Activated naive CD8-positive, alpha-beta T cell treated with anti-CD3 and anti-CD28 coated beads, Interleukin-2, amount 50 U/mL, for 24 hours (primary cell): ENCODE measurements at regions not wholly inside any gene's neighbourhood (a gene's known extent, or its start where the extent isn't known, plus 50 kb on each side); places are given as distances from the start of the nearest gene placed in this dataset.
A peak's percentile ranks its signal among the peaks of the same experiment; 100 is the strongest.
"Not testable (repeated sequence)": the region's sequence is repeated elsewhere in the genome, so short reads cannot be mapped to it uniquely, and the experiment has no call there.

Source experiments
- ATAC-seq: fragments of 150-1000 bp; cut with Tn5 transposase; one replicate; pipeline ENCODE4 v1.10.0; 2021
- DNase-seq: peaks from one replicate; pipeline ENCODE4 v3.0.0; 2021
- H3K27ac Mint-ChIP-seq: one replicate; pipeline ENCODE4 v1.8.0; 2021; ENCODE audit warnings: mild to moderate bottlenecking, mixed read lengths
- H3K27me3 Mint-ChIP-seq: one replicate; pipeline ENCODE4 v1.8.0; 2021; ENCODE audit warnings: mixed read lengths
- H3K36me3 Mint-ChIP-seq: one replicate; pipeline ENCODE4 v1.8.0; 2021; ENCODE audit warnings: low read depth, mixed read lengths
- H3K4me1 Mint-ChIP-seq: one replicate; pipeline ENCODE4 v1.8.0; 2021; ENCODE audit warnings: mixed read lengths
- H3K4me3 Mint-ChIP-seq: one replicate; pipeline ENCODE4 v1.8.0; 2021; ENCODE audit warnings: mild to moderate bottlenecking, moderate library complexity, mixed read lengths
- H3K9me3 Mint-ChIP-seq: one replicate; pipeline ENCODE4 v1.8.0; 2021; ENCODE audit warnings: mixed read lengths

DNA sequence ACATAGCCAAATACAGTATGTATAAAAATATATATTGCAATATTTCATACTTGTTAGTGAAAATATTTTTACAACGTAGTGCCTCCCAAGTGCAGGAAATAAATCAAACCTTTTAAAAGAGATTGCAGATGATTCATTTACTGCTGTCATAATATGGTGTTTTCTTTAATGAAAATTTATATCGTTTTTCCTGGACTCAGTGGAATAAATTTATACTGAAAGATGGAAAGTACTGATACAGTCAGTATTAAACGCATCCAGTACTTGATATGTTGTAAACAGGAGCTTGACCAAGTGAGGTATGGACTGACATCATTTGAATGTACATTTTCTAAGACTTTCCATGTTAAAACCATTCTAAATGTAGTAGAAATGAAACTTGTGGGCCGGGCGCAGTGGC is 143.4 kb upstream of the ZNF608 start:
- Mint-ChIP-seq H3K9me3 (peaks cover 8% of the 10 kb centered on the region), H3K27ac (no peak overlapping the region), H3K4me3 (no peak overlapping the region), H3K36me3 (no peaks in the 10 kb centered on the region), H3K4me1 (no peaks in the 10 kb centered on the region), H3K27me3 (no peaks in the 10 kb centered on the region)
- ATAC-seq (no peak), DNase-seq (no peak)

DNA sequence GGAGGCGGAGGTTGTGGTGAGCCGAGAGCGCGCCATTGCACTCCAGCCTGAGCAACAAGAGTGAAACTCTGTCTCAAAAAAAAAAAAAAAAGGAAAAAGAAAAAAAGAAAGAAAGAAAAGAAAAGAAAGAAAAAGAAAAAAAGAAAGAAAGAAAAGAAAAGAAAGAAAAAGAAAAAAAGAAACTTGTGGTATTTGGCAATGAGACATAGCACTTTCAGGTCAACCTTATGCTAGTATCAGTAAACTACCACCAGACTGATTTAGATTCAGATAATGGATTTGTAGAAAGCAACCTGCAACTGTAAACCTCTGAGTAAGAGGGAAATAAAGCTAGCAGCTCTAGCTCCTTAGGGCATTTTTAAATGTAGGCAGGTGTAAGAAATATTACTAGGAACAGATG is 144.0 kb upstream of the ZNF608 start:
- H3K27ac Mint-ChIP-seq, H3K36me3 Mint-ChIP-seq, H3K4me3 Mint-ChIP-seq, ATAC-seq, H3K9me3 Mint-ChIP-seq, DNase-seq, H3K27me3 Mint-ChIP-seq, H3K4me1 Mint-ChIP-seq: not testable (repeated sequence)

DNA sequence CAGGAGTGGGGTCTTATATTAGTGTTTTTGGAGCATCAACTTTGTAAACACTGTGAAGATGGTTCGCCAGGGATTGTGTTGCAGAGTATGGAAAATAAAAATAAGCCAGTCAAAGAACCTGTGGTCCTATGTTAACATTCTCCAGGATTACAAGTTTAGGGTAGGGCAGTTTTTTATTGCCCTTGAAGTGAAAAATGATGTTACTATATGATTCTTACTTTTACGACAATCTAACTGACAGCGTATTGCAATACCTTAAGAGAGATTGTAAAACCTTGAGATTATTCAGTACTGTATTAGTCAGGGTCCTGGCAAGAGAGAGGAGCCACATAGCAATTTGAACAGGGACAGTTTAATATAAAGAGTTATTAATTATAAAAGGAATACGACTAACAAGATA is 144.7 kb upstream of the ZNF608 start:
- Mint-ChIP-seq H3K36me3 (no peaks in the 10 kb centered on the region), H3K27me3 (no peaks in the 10 kb centered on the region), H3K4me3 (no peak overlapping the region), H3K9me3 (peaks cover 9% of the 10 kb centered on the region), H3K4me1 (no peaks in the 10 kb centered on the region), H3K27ac (no peak overlapping the region)
- ATAC-seq (no peak), DNase-seq (no peak)

DNA sequence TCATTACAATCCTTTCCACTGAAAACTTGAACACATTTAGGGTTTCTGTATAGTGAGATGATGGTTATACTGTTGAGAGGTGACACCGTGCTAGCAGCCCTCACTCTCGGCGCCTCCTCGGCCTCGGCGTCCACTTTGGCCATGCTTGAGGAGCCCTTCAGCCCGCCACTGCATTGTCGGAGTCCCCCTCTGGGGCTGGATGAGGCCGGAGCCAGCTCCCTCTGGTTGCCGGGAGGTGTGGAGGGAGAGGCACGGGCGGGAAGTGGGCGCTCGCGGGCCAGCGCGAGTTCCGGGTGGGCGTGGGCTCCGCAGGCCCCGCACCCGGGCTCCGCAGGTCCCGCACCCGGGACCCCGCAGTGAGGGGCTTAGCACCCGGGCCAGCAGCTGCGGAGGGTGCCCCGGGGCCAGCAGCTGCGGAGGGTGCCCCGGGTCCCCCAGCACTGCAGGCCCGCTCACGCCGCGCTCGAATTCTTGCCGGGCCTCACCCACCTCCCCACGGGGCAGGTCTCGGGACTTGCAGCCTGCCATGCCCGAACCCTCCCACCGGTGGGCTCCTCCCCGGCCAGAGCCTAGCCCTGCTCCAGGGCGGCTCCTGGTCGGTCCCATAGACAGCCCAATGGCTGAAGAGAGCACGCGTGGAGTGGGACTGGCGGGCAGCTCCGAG is 145.9 kb upstream of the ZNF608 start:
- ATAC-seq = no peak

DNA sequence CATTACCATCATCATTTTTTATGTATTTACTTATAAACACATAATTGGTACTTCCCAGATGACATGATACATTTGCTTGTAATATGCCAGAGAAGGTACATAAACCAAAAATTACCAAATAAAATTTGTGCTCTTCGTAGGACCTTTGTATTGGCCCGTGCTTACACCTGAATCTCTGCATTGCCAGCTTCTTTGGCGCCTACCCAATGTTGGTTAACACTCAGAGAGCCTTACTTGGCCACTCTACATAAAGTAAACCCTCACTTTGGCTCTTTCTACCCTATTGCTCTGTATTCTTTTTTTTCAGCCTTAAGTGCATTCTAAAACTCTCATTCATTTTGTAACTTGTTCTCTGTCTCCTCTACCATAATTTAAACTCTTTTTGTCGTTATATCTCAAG is 148.1 kb upstream of the ZNF608 start:
- no peaks in the 10 kb centered on the region for H3K4me1 Mint-ChIP-seq
- no peak overlapping the region for H3K4me3 Mint-ChIP-seq
- H3K27ac Mint-ChIP-seq = no peak overlapping the region
- DNase-seq = no peak
- peaks cover 4% of the 10 kb centered on the region for H3K9me3 Mint-ChIP-seq
- no peaks in the 10 kb centered on the region for H3K27me3 Mint-ChIP-seq
- no peak for ATAC-seq
- no peaks in the 10 kb centered on the region for H3K36me3 Mint-ChIP-seq

More for the DNA sequence above, 145.9 kb upstream of the ZNF608 start:
- Mint-ChIP-seq H3K4me3 (no peak overlapping the region), H3K36me3 (no peaks in the 10 kb centered on the region), H3K27me3 (no peaks in the 10 kb centered on the region), H3K9me3 (peaks cover 5% of the 10 kb centered on the region), H3K27ac (no peak overlapping the region), H3K4me1 (no peaks in the 10 kb centered on the region)
- DNase-seq = no peak

DNA sequence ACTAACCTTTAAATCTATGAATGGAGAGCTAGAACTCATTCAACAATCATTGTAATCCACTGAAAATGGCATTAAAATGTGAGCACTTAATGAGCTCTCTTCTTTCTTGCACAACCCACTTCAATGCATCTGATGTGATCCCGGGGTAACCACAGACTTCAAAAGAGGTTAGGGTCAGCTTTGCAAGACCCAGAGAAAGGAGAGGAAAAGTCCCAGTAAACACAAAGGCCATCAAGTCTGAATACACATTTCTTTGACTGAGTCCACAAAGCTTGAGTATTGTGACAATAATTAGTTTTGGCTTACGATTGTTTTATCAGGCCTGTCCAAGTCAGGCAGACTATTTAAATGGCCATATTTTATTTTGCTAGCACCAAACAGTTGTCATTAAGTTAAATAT is 148.8 kb upstream of the ZNF608 start:
- DNase-seq = no peak
- Mint-ChIP-seq H3K36me3 (no peaks in the 10 kb centered on the region), H3K4me3 (no peak overlapping the region), H3K4me1 (no peaks in the 10 kb centered on the region), H3K27me3 (no peaks in the 10 kb centered on the region), H3K9me3 (peaks cover 4% of the 10 kb centered on the region), H3K27ac (no peak overlapping the region)
- no peak for ATAC-seq

DNA sequence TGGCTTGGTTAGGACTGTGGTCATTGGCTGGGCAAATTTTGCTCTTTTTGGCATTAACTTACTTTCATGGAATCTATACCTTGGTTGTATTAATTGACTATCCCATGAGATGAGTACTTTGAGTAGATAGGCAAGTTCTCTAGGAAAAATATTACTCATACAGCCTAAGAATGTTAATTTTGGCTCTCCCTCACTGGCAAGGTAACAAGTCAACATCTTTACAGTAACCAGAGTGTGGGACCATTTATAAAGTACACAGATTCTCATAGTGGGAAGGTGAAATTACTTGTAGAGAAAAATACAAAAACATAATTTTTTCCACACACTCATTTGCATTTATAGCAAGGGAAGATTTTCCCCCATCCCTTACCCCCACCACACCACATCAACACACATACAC is 154.6 kb upstream of the ZNF608 start:
- ATAC-seq (no peak), DNase-seq (no peak)
- H3K4me3 Mint-ChIP-seq = no peak overlapping the region
- H3K4me1 Mint-ChIP-seq = peaks cover 24% of the 10 kb centered on the region
- H3K27me3 Mint-ChIP-seq = no peaks in the 10 kb centered on the region
- no peaks in the 10 kb centered on the region for H3K36me3 Mint-ChIP-seq
- no peaks in the 10 kb centered on the region for H3K9me3 Mint-ChIP-seq
- no peak overlapping the region for H3K27ac Mint-ChIP-seq

DNA sequence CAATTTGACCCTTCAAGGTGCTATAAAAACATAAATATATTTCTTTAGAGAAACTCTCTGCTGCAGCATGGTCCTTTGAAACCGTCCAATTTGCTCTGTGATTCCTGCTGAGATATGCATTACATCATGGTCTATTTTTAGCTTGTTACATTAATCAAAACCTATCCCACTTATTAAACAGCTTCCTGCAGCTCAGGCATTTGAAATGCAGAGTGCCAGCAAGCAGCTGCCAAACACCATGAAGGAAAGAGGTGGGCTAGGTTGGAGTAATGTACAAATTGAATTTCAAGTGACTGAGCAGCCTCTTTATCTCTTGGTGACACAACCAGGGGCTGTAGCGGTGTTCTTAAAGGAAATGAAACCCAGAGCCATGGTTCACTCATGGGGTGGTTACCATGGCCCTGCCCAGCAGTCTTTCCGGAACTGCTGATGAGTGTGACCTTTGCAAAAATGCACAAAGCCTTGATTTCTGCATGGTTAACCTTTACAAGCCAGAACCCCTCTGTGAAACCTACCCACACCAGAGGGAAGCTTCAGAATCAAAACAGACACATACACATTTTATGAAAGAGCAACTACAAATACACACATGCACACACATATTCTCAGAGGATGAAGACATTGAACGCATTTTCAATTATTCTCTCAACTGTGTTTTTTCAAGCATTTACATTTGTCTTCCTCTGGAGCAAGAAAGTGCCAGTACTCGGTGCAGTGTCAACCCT is 155.8 kb upstream of the ZNF608 start:
- Mint-ChIP-seq H3K27me3 (peaks cover 2% of the 10 kb centered on the region), H3K36me3 (no peaks in the 10 kb centered on the region), H3K27ac (peak overlapping the region; percentile 74), H3K4me1 (peaks cover 25% of the 10 kb centered on the region), H3K9me3 (no peaks in the 10 kb centered on the region), H3K4me3 (no peak overlapping the region)
- DNase-seq = peak; percentile 31
- peak; percentile 93 for ATAC-seq

DNA sequence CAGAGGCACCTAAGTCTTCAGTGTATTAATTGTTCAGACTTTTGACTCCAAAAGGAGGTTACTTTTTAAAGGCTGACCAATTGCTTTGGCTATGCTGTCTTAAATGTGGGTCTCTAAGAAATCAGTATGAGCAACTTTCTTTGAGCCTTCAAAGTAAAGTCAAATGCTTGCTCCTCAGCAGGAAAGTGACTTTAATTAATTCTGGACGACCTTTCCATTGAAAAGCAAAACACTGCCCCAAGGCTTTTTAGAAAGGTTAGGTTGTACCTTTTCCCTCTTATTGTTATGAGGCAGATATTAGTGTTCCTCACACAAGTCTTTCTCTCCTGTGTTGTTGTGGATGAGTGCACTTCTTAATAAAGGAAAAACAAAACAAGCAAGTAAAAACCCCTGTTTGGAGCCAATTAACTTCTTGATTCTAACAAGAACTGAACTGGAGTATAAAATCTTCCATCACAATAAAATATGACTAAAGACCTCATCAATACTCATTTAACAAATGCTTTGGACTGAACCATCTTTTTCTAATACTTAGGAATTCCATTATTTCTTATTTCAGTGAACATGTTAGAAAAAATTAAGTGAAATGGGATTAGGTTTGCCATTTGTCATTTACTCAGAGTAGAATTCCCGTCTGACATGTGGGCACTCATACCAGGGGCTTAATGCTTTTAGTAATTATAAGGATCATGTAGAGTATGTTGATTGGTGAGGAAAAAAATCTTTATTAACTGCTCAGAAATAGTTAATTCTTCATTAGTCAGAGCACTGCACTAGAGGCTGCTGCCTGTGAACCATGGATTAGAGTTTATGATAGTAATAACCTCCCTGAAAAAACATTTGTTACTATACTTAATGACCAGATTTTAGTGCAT is 159.1 kb upstream of the ZNF608 start:
- Mint-ChIP-seq H3K9me3 (no peaks in the 10 kb centered on the region), H3K27ac (no peak overlapping the region), H3K36me3 (no peaks in the 10 kb centered on the region), H3K4me1 (peaks cover 25% of the 10 kb centered on the region), H3K4me3 (no peak overlapping the region), H3K27me3 (peaks cover 2% of the 10 kb centered on the region)
- no peak for DNase-seq
- ATAC-seq = no peak

DNA sequence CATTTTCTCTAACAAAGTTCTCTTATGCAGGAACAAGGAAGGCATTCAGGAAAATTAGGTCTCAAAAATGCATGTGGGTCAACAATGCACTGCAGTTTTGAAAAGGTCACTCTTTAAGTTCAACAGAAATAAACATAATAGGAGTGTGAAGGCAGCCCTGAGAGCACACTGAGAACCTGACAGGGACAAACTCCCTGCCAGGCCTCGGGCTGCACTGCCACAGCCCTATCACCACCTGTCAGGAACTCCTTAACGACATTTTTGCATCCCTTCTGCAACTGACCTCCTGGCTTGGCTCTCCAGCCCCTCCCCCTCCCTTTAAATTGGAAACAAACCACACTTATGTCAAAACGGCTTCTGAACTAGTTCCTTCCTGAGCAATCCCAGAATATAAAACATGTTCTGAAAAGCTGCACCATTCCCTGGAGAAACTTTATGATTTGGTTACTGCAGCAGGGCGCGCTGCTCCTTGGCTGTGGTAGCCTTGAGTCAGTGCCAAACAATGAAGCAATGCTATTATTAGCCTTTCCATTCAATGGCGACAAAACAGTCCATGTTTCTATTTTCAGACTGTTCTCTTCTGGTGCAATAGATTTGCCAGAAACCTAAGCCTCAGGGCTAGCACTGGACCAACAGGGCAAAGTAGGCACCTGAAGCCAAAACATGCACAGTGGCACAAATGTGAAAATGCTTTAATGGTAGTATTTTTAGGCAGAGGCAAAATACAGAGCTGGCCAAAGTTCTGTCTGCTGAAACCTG is 160.1 kb upstream of the ZNF608 start:
- peaks cover 2% of the 10 kb centered on the region for H3K27me3 Mint-ChIP-seq
- no peak for DNase-seq
- no peak for ATAC-seq
- H3K4me1 Mint-ChIP-seq = peaks cover 23% of the 10 kb centered on the region
- no peaks in the 10 kb centered on the region for H3K9me3 Mint-ChIP-seq
- no peaks in the 10 kb centered on the region for H3K36me3 Mint-ChIP-seq
- no peak overlapping the region for H3K27ac Mint-ChIP-seq
- no peak overlapping the region for H3K4me3 Mint-ChIP-seq

DNA sequence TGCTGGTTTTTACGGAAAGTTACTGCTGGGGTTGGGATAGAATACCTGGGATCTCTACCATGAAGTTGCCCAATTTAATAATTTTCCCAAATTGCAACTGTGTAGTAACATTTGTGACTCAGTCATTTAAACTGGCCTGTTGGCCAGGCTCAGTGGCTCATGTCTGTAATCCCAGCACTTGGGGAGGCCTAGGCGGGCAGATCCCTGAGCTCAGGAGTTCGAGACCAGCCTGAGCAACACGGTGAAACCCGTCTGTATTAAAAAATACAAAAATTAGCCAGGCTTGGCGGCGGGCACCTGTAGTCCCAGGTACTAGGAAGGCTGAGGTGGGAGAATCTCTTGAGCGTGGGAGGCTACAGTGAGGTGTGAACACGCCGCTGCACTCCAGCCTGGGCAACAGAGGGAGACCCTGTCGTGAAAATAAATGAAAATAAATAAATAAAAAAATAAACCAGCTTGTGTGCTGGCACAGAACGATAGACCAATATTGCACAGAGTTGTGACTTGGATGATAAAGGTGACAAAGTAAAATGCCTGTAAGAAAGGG is 160.7 kb upstream of the ZNF608 start:
- Mint-ChIP-seq H3K27me3 (peaks cover 2% of the 10 kb centered on the region), H3K9me3 (no peaks in the 10 kb centered on the region), H3K36me3 (no peaks in the 10 kb centered on the region), H3K27ac (no peak overlapping the region), H3K4me3 (no peak overlapping the region), H3K4me1 (peaks cover 17% of the 10 kb centered on the region)
- ATAC-seq (no peak), DNase-seq (no peak)

DNA sequence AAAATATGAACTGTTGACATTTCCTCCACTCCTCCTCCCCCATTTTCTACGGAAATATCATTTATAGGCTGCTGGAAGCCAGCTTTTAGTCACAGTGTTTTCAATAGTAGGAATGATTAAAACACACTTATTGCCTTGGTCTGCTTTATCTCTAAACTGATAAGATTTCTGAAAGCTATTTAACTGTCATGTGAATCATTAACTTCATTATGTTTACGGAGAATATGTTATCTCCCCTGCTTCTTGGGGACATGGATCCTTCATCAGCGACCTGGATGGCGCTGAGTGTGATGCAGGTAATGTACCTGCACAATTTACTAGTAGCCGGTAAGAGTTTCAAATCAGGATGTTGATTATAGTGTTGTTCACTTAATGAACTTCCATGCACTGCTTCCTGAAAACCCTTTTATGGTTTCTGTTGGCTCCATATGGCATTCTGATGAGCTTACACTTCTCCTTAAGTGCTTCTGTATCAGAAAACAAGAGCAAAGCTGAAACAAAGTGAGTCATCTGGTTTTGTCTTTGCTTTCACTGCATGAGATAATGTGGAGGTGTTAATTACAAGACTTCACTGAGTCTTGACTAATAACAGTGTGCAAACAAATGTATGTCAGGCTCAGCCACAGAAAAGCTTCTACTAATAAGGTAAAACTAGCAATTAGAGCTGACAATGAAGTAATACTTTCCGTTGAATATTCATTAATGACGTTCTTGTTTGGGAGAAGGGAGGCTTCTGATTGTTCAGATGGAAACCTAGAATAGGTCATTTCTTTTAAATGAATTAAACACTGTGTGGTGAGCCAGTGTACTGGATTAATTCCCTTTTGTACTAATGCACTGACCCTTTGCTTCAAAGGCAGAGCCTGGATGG is 162.4 kb upstream of the ZNF608 start:
- no peak overlapping the region for H3K4me3 Mint-ChIP-seq
- peaks cover 2% of the 10 kb centered on the region for H3K4me1 Mint-ChIP-seq
- H3K27ac Mint-ChIP-seq = no peak overlapping the region
- no peaks in the 10 kb centered on the region for H3K9me3 Mint-ChIP-seq
- ATAC-seq = peak; percentile 59
- no peak for DNase-seq
- no peaks in the 10 kb centered on the region for H3K36me3 Mint-ChIP-seq
- peaks cover 2% of the 10 kb centered on the region for H3K27me3 Mint-ChIP-seq

DNA sequence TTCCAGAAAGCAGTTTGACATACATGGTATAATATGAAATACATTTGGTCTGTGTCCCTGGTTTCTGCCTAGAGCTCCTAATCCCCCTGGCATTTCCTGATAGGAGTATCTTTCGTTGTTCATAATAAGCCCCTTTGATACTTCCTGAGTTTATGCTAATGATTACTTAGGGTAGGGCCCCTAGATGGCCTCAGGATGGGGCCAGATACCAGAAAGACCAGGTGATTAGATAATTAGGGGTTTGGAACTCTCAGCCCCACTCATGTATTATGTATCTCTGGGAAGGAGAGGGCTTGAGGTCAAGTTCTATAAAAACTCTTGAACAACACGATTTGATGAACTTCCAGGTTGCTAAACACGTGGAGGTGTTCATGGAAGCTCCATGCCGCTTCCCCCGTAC is 163.3 kb upstream of the ZNF608 start:
- no peak for ATAC-seq
- Mint-ChIP-seq H3K4me1 (peaks cover 1% of the 10 kb centered on the region), H3K27me3 (peaks cover 2% of the 10 kb centered on the region), H3K36me3 (no peaks in the 10 kb centered on the region), H3K9me3 (no peaks in the 10 kb centered on the region), H3K4me3 (no peak overlapping the region), H3K27ac (no peak overlapping the region)
- DNase-seq = no peak
